T-helper 2 cell treated with Interferon-gamma antibody and Interleukin-4, amounts not matched to agents 100 ng/mL and 5 ng/mL, for 36 hours (primary cell): ENCODE measurements at regions not wholly inside any gene's neighbourhood (a gene's known extent, or its start where the extent isn't known, plus 50 kb on each side); places are given as distances from the start of the nearest gene placed in this dataset.

Experiments used
- intact Hi-C: fragments of 100-400 bp; cut with micrococcal nuclease; formaldehyde crosslinking; loops from one replicate; pipeline ENCODE4 v1.15.1; 2023

GRCh38 chr4:123259676-123260646 is 136.6 kb upstream of the SPRY1 start:
- intact Hi-C loops = no loop called here

- intact Hi-C loops = no loop called here
These were observed 135.9 kb upstream of the SPRY1 start for GRCh38 chr4:123260653-123261052.

- intact Hi-C loops = no loop called here
These were observed 134.5 kb upstream of the SPRY1 start for GRCh38 chr4:123262080-123262479.

- intact Hi-C loops = no loop called here
These were observed 131.2 kb upstream of the SPRY1 start for GRCh38 chr4:123265443-123265842.

- intact Hi-C loops = no loop called here
These were observed 130.4 kb upstream of the SPRY1 start for GRCh38 chr4:123266221-123266620.

- intact Hi-C loops = no loop called here
These were observed 117.8 kb upstream of the SPRY1 start for GRCh38 chr4:123278755-123279154.

GRCh38 chr4:123283371-123283895 is 113.2 kb upstream of the SPRY1 start:
- intact Hi-C loops = loop anchor here (10.0 kb wide), 1 partner anchor 61 kb away; no protein-coding TSS in a partner anchor

GRCh38 chr4:123284168-123284567 is 112.4 kb upstream of the SPRY1 start:
- intact Hi-C loops = loop anchor here (10.0 kb wide), 1 partner anchor 61 kb away; no protein-coding TSS in a partner anchor

- intact Hi-C loops = loop anchor here (10.0 kb wide), 1 partner anchor 58 kb away; no protein-coding TSS in a partner anchor
These were observed 109.6 kb upstream of the SPRY1 start for GRCh38 chr4:123286903-123287466.

- intact Hi-C loops = loop anchor here (10.0 kb wide), 1 partner anchor 56 kb away; no protein-coding TSS in a partner anchor
These were observed 108.1 kb upstream of the SPRY1 start for GRCh38 chr4:123288309-123289025.

GRCh38 chr4:123291329-123291728 is 105.3 kb upstream of the SPRY1 start:
- intact Hi-C loops = no loop called here

- intact Hi-C loops = no loop called here
These were observed 98.8 kb upstream of the SPRY1 start for GRCh38 chr4:123297836-123298235.

GRCh38 chr4:123298261-123298660 is 98.3 kb upstream of the SPRY1 start:
- intact Hi-C loops = no loop called here

- intact Hi-C loops = no loop called here
These were observed 97.8 kb upstream of the SPRY1 start for GRCh38 chr4:123298801-123299200.

- intact Hi-C loops = no loop called here
These were observed 97.3 kb upstream of the SPRY1 start for GRCh38 chr4:123299212-123299691.

GRCh38 chr4:123300222-123301039 is 96.2 kb upstream of the SPRY1 start:
- intact Hi-C loops = no loop called here

- intact Hi-C loops = no loop called here
These were observed 94.7 kb upstream of the SPRY1 start for GRCh38 chr4:123301923-123302322.

- intact Hi-C loops = no loop called here
These were observed 92.2 kb upstream of the SPRY1 start for GRCh38 chr4:123304151-123304964.

- intact Hi-C loops = no loop called here
These were observed 90.9 kb upstream of the SPRY1 start for GRCh38 chr4:123305736-123306135.

- intact Hi-C loops = no loop called here
These were observed 89.8 kb upstream of the SPRY1 start for GRCh38 chr4:123306769-123307168.
